GM10266 (cell line): ENCODE measurements at regions not wholly inside any gene's neighbourhood (a gene's known extent, or its start where the extent isn't known, plus 50 kb on each side); places are given as distances from the start of the nearest gene placed in this dataset.

Experiments
- DNase-seq: peaks from one replicate; pipeline ENCODE4 v3.0.0; 2012; ENCODE audit errors: extremely low spot score
- TF ChIP-seq, protein P1 (sequence below): IDR thresholded peaks from 2 replicates; pipeline ENCODE4 v1.5.1; 2012; ENCODE audit warnings: mild to moderate bottlenecking, low read depth; ENCODE audit not compliant: control insufficient read depth, insufficient read depth; ENCODE audit errors: missing control alignments

DNA sequence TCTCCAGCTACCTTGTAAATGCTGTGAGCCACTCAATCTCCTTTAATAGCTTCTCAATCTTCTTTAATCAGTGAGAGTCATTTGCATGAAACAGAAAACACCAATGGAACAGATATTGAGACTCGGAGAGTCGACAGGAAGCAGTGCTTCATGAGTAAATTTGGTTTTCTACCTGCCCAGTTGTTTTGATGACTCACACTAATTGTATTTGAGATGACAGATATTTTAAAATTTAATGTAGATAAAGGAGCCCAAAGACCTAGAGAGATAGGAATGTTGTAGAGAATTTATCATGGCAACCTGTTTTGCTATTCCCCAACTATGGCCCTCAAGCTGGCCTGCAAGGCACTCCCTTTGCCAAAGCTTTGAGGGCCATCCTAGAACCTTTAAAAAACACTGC is 119.1 kb downstream of the CDC42EP3 start:
- DNase-seq, result no peak

DNA sequence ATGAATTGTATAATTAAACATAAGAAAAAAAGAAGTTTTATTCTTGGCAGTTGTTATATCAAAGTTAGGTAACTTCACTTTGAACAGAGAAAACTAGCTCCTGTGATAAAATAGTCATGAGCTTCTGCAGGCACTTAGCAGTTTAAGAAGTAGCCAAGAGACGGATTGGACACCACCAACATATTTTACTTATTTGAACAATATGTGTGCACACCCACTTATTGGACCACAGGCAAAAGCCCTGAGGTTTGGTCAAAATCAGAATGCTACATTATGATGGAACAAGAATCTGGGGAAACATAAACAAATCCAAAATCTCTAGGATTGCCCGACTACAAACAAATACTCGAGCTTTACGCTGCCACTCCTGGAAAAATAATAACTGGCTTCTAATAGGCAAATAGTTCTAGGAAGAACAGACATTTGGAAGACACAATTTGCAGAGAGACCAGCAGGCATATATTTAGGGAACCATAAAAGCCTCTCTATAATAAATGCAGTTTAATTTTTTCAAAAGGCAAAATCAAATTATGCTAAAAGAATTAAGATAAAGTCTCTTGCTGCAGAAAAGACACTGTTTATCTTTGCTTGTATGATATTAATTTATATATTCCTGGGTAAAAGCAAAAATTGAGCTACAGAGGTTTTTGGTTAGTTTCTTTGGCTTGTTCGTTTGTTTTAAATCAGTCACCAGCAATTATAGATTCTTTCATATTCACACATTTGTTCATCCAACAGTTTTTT is 117.9 kb downstream of the CDC42EP3 start:
- TF ChIP-seq, protein P1, sequence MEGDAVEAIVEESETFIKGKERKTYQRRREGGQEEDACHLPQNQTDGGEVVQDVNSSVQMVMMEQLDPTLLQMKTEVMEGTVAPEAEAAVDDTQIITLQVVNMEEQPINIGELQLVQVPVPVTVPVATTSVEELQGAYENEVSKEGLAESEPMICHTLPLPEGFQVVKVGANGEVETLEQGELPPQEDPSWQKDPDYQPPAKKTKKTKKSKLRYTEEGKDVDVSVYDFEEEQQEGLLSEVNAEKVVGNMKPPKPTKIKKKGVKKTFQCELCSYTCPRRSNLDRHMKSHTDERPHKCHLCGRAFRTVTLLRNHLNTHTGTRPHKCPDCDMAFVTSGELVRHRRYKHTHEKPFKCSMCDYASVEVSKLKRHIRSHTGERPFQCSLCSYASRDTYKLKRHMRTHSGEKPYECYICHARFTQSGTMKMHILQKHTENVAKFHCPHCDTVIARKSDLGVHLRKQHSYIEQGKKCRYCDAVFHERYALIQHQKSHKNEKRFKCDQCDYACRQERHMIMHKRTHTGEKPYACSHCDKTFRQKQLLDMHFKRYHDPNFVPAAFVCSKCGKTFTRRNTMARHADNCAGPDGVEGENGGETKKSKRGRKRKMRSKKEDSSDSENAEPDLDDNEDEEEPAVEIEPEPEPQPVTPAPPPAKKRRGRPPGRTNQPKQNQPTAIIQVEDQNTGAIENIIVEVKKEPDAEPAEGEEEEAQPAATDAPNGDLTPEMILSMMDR, result no peak
- DNase-seq, result no peak

More for the DNA sequence above, 119.1 kb downstream of the CDC42EP3 start:
- TF ChIP-seq, protein P1, result no peak

DNA sequence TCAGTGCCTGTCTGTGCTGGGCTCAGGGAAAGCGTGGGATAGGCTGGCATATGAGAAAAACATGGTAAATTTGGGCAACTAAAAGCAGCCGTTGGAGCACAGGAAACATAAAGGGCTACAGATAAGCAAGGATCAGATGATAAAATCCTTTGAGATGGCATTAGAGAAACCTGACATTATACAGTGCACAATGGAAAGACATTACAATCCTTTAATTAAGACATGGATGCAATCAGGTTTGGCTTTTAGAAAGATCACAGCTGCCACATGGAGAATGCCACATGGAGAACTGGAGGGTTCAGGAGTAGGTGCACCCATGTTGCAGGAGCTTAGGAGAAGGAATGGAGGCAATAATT is 117.3 kb downstream of the CDC42EP3 start:
- DNase-seq, result no peak
- TF ChIP-seq, protein P1, result no peak

DNA sequence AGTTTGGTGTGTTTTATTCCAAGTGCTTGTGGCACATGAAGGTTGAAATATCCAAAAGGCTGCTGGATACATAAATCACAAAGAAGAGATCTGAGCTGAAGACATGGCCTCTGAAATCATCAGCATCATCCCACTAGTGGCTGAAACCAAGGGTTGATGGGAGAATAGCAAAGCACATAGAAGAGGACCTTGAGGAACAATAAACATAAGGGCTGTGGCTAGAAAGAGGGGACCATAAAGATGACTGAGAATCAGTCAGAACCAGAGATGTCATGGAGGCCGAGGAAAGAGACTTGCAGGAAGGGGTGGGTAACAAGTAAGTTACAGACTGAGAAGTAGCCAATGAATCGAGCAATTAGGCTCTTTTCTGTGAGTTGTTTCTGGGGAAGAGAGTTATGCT is 116.8 kb downstream of the CDC42EP3 start:
- DNase-seq, result no peak
- TF ChIP-seq, protein P1, result no peak

DNA sequence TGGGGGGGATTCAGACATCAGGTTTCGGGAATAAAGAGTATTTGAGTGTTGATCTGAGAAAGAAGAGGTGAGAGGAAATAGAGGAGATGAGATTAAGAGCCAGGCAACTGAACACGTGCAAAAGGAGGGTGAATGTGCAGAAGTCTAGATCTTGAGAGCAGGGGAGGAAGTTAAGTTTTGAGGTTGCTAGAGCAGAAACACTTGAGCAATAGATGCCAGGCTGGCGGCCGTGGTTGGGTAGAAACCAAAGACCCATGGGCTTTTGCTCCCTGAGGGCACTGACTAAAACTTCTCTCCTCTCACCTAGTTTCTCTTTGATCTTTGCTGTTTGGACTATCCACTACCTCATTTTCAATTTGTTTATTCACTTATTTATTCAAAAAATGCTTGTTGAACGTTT is 116.0 kb downstream of the CDC42EP3 start:
- DNase-seq, result no peak

DNA sequence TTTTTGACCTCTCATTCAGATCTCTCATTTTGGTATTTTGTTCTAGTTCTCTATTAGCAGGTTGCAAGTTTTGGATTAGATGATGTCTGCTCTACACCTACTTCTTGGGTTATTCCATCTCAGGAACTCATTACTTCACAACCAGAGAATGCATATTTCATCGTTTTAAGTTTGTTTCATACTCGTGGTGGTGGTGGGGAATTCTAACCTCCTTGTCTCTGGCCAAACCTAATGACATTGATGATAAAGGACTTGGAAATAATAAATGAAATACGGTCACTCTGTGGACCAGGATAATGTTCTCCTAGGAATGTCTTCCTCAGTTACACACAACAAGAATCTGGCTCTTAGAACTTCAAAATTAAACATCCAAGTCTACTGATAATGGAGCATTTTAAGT is 115.2 kb downstream of the CDC42EP3 start:
- TF ChIP-seq, protein P1, result no peak
- DNase-seq, result no peak

More for the DNA sequence above, 116.0 kb downstream of the CDC42EP3 start:
- TF ChIP-seq, protein P1, result no peak

DNA sequence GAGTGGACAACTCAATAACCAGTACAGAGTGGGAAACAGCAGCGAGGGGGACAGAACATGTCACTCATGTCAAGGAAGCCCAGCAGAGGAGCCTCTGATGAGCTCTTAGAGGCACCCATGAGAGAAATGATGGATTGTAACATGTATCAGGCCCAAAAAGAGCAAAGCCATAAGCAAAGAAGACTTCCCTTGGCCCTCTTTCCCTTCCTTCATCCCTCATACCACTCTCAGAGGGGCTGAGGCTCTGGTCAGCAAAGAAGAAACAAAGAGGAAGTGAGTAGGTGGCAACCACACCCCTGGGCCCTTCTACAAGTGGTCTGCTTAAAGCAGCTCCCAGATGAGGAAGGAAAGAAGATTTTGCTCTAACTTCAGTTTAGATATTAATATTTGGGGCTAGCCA is 112.8 kb downstream of the CDC42EP3 start:
- peak; percentile 23 for DNase-seq
- TF ChIP-seq, protein P1, result no peak
